ENCODE measurements at regions not wholly inside any gene's neighbourhood (a gene's known extent, or its start where the extent isn't known, plus 50 kb on each side); places are given as distances from the start of the nearest gene placed in this dataset.

DNA sequence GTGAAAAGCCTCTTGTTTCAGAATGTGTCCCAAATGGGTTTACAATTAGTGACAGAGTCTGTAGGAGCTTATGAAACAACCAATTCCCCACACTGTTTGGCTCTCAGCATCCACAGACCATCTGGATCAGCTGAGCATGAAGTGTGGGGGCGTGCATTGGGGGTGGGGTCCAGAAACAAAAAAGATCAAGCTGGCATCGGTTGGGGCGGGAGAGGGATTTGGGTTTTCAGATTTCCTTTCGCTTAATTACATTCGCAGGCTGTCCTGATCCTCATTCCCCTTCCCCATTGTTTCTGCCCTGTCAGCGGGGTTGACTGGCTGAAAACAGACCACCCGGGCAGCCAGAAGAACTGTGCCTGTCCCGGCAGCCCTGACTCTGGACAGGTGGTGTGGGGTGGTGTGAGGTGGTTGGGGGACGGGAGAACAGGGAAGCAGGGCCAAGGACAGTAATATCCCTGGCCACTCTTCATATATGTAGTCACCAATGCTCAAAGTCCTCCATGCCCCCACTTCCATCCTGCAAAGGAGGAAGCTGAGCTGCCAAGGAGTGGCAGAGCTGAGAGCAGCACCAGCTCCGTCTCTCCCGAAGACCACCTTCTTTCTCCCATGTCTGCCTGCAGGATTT is 92.0 kb downstream of the IER5 start:
- no peak for TF ChIP-seq CTCF (IDR thresholded peaks at IDR 0.05)
- TF ChIP-seq POLR2A (IDR thresholded peaks at IDR 0.05), result no peak
- TF ChIP-seq POLR2AphosphoS5 (IDR thresholded peaks at IDR 0.05), result no peak
- TF ChIP-seq EP300 (IDR thresholded peaks at IDR 0.05), result no peak

Measured in gastroesophageal sphincter (tissue), 3 donors.